ENCODE measurements at regions not wholly inside any gene's neighbourhood (a gene's known extent, or its start where the extent isn't known, plus 50 kb on each side); places are given as distances from the start of the nearest gene placed in this dataset.

GRCh38 chr2:15752552-15753232 is 161.0 kb downstream of the DDX1 start:
- no peak for TF ChIP-seq CTCF (conservative IDR thresholded peaks at IDR 0.05; ENCODE audit: low read depth in 2 of 2)
- TF ChIP-seq EZH2 (IDR thresholded peaks at IDR 0.05; ENCODE audit: low read depth, unreplicated experiment) = no peak
- no peak for TF ChIP-seq CREB1 (CRISPR knock-in tag; IDR thresholded peaks at IDR 0.05; ENCODE audit: low read depth)
- no peak for TF ChIP-seq POLR2AphosphoS5 (IDR thresholded peaks at IDR 0.05; ENCODE audit: low read depth)

Data from GM23338 (cell line).